ENCODE measurements at regions not wholly inside any gene's neighbourhood (a gene's known extent, or its start where the extent isn't known, plus 50 kb on each side); places are given as distances from the start of the nearest gene placed in this dataset.

DNA sequence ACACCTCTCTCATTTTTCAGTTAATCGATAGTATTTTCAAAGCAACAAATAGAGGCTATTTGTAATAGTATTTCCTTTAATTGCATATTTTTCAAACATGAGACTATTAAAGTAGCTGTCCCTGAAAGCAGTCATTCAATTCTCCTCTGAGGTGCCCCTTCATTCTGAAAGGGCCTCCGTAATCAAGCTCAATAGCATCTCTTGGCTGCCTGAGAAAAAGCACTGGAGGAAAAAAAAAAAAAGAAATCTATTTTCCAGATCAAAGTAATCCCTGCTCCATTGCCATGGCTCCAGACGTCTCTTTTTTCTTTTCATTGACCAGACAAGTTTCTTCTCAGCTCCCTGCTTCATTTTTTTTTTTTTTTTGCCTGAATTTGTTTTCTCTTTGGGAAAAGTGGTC is 154.5 kb upstream of the BLID start:
- Histone ChIP-seq H3K4me3 (ENCODE audit: low read length in 2 of 2) (no peak overlapping the region), H3K36me3 (ENCODE audit: control insufficient read depth in 2 of 2, insufficient read depth in 2 of 2, low read length in 2 of 2) (no peaks in the 10 kb centered on the region), H3K9me3 (ENCODE audit: control insufficient read depth in 2 of 2, low read length in 2 of 2) (no peaks in the 10 kb centered on the region), H3K4me1 (ENCODE audit: control insufficient read depth in 2 of 2, insufficient read depth in 2 of 2, low read length in 2 of 2) (no peaks in the 10 kb centered on the region), H3K27ac (ENCODE audit: low read depth in 2 of 2, low read length in 2 of 2) (no peak overlapping the region), H3K9ac (ENCODE audit: low read depth in 1 of 2, low read length in 2 of 2) (no peak overlapping the region), H3K27me3 (ENCODE audit: control insufficient read depth in 2 of 2, insufficient read depth in 2 of 2, low read length in 2 of 2) (no peaks in the 10 kb centered on the region)

DNA sequence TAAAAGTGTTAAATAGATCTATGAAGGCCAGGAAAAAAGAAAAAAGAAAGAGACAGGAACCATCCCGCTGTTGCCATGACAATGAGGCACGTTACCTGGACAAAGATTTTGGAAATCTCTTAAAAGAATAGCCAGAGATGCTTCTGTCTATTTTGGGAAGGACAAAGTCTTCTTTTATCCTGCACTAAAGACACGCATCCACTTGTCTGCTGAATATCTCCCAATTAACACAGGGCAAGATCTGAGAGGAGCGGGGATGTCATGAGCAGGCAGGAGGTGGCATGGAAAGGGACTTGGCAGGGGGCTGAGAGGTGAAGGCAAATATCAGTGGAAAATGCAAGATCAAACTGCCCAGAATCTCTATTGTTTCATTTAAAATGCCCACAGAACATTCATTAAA is 153.8 kb upstream of the BLID start:
- Histone ChIP-seq H3K36me3 (ENCODE audit: control insufficient read depth in 2 of 2, insufficient read depth in 2 of 2, low read length in 2 of 2) (no peaks in the 10 kb centered on the region), H3K9ac (ENCODE audit: low read depth in 1 of 2, low read length in 2 of 2) (no peak overlapping the region), H3K4me3 (ENCODE audit: low read length in 2 of 2) (no peak overlapping the region), H3K27me3 (ENCODE audit: control insufficient read depth in 2 of 2, insufficient read depth in 2 of 2, low read length in 2 of 2) (no peaks in the 10 kb centered on the region), H3K27ac (ENCODE audit: low read depth in 2 of 2, low read length in 2 of 2) (no peak overlapping the region), H3K4me1 (ENCODE audit: control insufficient read depth in 2 of 2, insufficient read depth in 2 of 2, low read length in 2 of 2) (no peaks in the 10 kb centered on the region), H3K9me3 (ENCODE audit: control insufficient read depth in 2 of 2, low read length in 2 of 2) (no peaks in the 10 kb centered on the region)

DNA sequence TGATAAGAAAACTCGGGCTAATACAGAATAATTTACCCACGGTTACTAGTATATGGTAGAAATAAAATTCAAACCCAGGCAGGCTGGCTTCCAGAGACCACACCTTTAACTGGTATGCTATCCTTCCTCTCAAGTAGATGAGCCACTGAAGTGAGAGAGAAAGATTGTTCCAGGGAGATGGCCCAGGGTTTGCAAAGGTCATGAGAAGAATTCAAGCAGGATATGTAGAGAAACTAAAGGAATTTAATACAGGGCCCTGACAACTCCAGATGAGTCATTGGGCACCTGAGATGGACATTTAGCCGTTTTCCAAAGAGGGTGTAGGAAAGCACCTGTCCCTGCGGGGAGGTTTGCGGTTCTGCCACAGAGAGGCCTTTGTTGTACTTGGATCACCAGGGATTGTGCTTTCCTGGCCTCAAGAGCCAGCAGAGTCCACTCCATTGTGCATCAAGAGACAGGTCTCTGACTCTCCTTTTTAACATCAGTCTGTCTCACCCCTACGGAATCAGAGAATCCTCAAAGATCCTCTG is 152.7 kb upstream of the BLID start:
- Histone ChIP-seq H3K27me3 (ENCODE audit: control insufficient read depth in 2 of 2, insufficient read depth in 2 of 2, low read length in 2 of 2) (no peaks in the 10 kb centered on the region), H3K9ac (ENCODE audit: low read depth in 1 of 2, low read length in 2 of 2) (no peak overlapping the region), H3K9me3 (ENCODE audit: control insufficient read depth in 2 of 2, low read length in 2 of 2) (no peaks in the 10 kb centered on the region), H3K27ac (ENCODE audit: low read depth in 2 of 2, low read length in 2 of 2) (no peak overlapping the region), H3K36me3 (ENCODE audit: control insufficient read depth in 2 of 2, insufficient read depth in 2 of 2, low read length in 2 of 2) (no peaks in the 10 kb centered on the region), H3K4me3 (ENCODE audit: low read length in 2 of 2) (no peak overlapping the region), H3K4me1 (ENCODE audit: control insufficient read depth in 2 of 2, insufficient read depth in 2 of 2, low read length in 2 of 2) (no peaks in the 10 kb centered on the region)

DNA sequence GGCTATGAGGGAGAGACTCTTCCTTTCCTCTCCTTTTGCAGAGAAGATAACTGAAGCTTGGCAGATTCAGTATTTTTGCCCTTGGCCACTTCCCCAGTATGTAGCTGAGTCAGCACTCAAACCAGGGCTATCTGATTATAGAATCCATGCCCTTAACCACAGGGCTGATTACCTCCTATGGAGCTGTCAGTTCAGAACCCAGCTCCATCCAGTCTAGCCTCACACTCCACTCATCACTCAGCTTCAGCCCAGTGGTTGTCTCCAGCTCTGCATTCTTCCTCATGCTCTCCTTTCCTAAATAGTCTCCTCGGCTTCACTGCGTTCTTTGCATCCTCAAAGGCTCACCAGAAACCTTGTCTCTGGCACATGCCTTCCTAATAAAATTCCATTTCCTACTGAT is 151.6 kb upstream of the BLID start:
- no peaks in the 10 kb centered on the region for H3K36me3 ChIP-seq (ENCODE audit: control insufficient read depth in 2 of 2, insufficient read depth in 2 of 2, low read length in 2 of 2)
- H3K4me3 ChIP-seq (ENCODE audit: low read length in 2 of 2) = no peak overlapping the region
- H3K4me1 ChIP-seq (ENCODE audit: control insufficient read depth in 2 of 2, insufficient read depth in 2 of 2, low read length in 2 of 2) = no peaks in the 10 kb centered on the region
- no peaks in the 10 kb centered on the region for H3K9me3 ChIP-seq (ENCODE audit: control insufficient read depth in 2 of 2, low read length in 2 of 2)
- H3K9ac ChIP-seq (ENCODE audit: low read depth in 1 of 2, low read length in 2 of 2) = no peak overlapping the region
- H3K27ac ChIP-seq (ENCODE audit: low read depth in 2 of 2, low read length in 2 of 2) = no peak overlapping the region
- no peaks in the 10 kb centered on the region for H3K27me3 ChIP-seq (ENCODE audit: control insufficient read depth in 2 of 2, insufficient read depth in 2 of 2, low read length in 2 of 2)

DNA sequence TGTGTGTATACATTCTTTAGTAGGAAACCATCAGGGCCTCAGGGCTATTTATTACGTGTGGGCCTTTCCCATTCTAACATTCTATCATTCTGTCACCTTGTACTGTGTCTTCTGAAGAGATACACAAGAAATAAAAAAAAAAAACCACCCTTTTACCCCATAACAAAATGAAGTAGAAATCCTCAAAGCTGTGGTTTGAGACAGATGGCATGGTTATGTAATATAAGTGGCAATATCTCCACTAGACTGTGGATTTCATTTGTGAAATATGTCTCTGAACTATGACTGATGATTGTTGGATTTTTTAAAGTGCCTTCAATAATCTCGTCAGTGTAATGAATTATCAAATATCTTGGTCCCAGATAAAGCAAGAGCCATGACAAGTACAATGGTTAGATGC is 150.0 kb upstream of the BLID start:
- Histone ChIP-seq H3K36me3 (ENCODE audit: control insufficient read depth in 2 of 2, insufficient read depth in 2 of 2, low read length in 2 of 2) (no peaks in the 10 kb centered on the region), H3K4me1 (ENCODE audit: control insufficient read depth in 2 of 2, insufficient read depth in 2 of 2, low read length in 2 of 2) (no peaks in the 10 kb centered on the region), H3K4me3 (ENCODE audit: low read length in 2 of 2) (no peak overlapping the region), H3K27ac (ENCODE audit: low read depth in 2 of 2, low read length in 2 of 2) (no peak overlapping the region), H3K9me3 (ENCODE audit: control insufficient read depth in 2 of 2, low read length in 2 of 2) (no peaks in the 10 kb centered on the region), H3K9ac (ENCODE audit: low read depth in 1 of 2, low read length in 2 of 2) (no peak overlapping the region), H3K27me3 (ENCODE audit: control insufficient read depth in 2 of 2, insufficient read depth in 2 of 2, low read length in 2 of 2) (no peaks in the 10 kb centered on the region)

DNA sequence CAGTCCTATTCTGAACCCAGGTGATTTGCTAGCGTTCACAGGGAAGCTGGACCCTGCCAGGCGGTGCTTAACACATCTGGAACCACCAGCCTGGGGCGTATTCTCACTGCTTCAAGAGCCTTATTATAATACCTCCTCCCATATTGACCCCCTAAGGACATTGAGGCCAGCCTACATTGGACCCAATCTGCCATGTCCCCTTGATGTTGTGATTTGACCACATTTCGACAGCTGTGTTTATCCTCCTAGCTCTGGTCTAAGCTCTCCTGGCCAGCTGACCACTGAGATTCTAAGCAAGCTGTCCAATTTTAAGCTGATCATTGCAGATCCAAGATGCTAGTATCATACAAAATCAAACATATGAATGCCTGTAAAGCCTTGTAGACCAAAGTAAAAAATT is 148.1 kb upstream of the BLID start:
- H3K27me3 ChIP-seq (ENCODE audit: control insufficient read depth in 2 of 2, insufficient read depth in 2 of 2, low read length in 2 of 2) = no peaks in the 10 kb centered on the region
- H3K9me3 ChIP-seq (ENCODE audit: control insufficient read depth in 2 of 2, low read length in 2 of 2) = no peaks in the 10 kb centered on the region
- H3K4me1 ChIP-seq (ENCODE audit: control insufficient read depth in 2 of 2, insufficient read depth in 2 of 2, low read length in 2 of 2) = no peaks in the 10 kb centered on the region
- no peaks in the 10 kb centered on the region for H3K36me3 ChIP-seq (ENCODE audit: control insufficient read depth in 2 of 2, insufficient read depth in 2 of 2, low read length in 2 of 2)
- H3K9ac ChIP-seq (ENCODE audit: low read depth in 1 of 2, low read length in 2 of 2) = no peak overlapping the region
- H3K27ac ChIP-seq (ENCODE audit: low read depth in 2 of 2, low read length in 2 of 2) = no peak overlapping the region
- H3K4me3 ChIP-seq (ENCODE audit: low read length in 2 of 2) = no peak overlapping the region

DNA sequence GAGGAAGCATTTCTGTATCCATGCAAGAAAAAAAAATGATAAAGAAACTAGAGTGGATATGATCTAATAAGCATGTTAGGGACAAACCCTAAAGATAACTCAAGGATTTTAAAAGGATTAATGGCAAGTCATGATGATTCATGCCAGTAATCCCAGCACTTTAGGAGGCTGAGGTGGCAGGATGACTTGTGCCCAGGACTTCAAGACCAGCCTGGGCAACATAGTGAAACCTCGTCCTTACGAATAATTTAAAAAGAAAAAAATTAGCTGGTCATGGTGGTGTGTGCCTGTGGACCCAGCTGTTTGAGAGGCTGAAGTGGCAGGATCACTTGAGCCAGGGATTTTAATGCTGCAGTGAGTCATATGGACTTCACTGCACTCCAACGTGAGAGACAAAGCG is 145.5 kb upstream of the BLID start:
- H3K4me1 ChIP-seq (ENCODE audit: control insufficient read depth in 2 of 2, insufficient read depth in 2 of 2, low read length in 2 of 2) = no peaks in the 10 kb centered on the region
- H3K9me3 ChIP-seq (ENCODE audit: control insufficient read depth in 2 of 2, low read length in 2 of 2) = no peaks in the 10 kb centered on the region
- no peaks in the 10 kb centered on the region for H3K36me3 ChIP-seq (ENCODE audit: control insufficient read depth in 2 of 2, insufficient read depth in 2 of 2, low read length in 2 of 2)
- no peak overlapping the region for H3K27ac ChIP-seq (ENCODE audit: low read depth in 2 of 2, low read length in 2 of 2)
- H3K9ac ChIP-seq (ENCODE audit: low read depth in 1 of 2, low read length in 2 of 2) = no peak overlapping the region
- no peaks in the 10 kb centered on the region for H3K27me3 ChIP-seq (ENCODE audit: control insufficient read depth in 2 of 2, insufficient read depth in 2 of 2, low read length in 2 of 2)
- H3K4me3 ChIP-seq (ENCODE audit: low read length in 2 of 2) = no peak overlapping the region

DNA sequence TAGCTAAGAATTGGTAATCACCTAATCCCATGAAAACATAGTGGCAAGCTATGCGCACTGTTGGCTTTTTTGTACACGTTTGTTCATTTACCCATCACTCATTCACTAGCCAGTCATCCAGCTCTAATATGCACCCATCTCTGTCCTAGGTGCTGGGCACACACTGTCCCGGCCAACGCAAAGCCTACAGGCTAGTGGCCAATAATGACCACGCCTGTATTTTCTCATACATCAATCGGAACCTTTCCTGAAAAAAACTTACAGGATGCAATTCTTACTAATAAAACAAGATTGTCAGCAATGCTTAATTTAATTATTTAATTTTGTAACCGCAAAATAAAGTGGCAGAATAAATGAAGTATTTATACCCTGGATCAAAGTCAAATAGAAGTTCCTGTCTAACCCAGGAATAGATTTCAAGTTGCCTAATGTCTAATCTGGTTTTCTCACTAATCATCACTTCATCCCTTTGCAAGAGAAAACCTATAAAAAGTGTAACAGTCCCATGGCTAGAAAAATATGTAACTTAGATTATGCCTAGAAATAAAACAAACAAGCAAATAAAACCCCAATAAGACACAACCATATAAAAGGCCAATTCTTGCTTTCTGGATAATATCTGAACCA is 143.3 kb upstream of the BLID start:
- H3K27ac ChIP-seq (ENCODE audit: low read depth in 2 of 2, low read length in 2 of 2) = no peak overlapping the region
- no peaks in the 10 kb centered on the region for H3K27me3 ChIP-seq (ENCODE audit: control insufficient read depth in 2 of 2, insufficient read depth in 2 of 2, low read length in 2 of 2)
- H3K36me3 ChIP-seq (ENCODE audit: control insufficient read depth in 2 of 2, insufficient read depth in 2 of 2, low read length in 2 of 2) = no peaks in the 10 kb centered on the region
- H3K9me3 ChIP-seq (ENCODE audit: control insufficient read depth in 2 of 2, low read length in 2 of 2) = no peaks in the 10 kb centered on the region
- H3K4me3 ChIP-seq (ENCODE audit: low read length in 2 of 2) = no peak overlapping the region
- H3K9ac ChIP-seq (ENCODE audit: low read depth in 1 of 2, low read length in 2 of 2) = no peak overlapping the region
- no peaks in the 10 kb centered on the region for H3K4me1 ChIP-seq (ENCODE audit: control insufficient read depth in 2 of 2, insufficient read depth in 2 of 2, low read length in 2 of 2)

DNA sequence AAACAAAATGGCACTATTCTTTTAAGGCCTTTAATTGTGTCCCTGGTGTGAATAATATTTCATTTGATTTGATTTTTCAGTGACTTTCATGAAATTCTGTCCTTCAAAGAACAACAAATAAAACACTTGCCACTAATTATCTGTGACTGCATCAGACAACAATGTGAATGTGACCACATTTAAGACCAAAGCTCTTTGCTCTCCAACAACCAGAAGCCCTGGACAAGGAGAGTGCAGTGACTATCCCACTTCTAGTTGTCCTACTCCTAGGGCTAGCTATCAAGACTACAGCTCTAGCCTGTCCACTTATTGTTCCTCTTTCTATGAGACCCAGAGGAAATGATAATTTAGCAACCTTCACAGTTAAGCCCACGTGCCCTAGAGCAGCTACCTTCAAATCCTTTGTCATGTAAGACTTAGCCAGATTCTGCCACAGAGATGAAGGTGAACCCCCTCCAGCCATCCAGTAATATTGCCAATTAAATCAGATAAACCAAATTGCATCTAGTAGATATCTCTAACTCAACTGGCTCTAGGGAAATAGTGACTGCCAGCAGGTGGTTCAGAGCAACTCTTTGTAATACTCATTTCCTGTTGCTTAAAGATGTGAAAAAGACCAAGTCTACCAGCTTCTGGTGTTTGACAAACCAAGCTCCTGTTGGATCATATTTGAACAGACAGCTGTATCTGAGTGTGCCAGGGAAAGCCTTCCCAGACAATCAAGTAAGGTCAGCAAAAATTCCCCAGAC is 142.6 kb upstream of the BLID start:
- Histone ChIP-seq H3K4me3 (ENCODE audit: low read length in 2 of 2) (no peak overlapping the region), H3K4me1 (ENCODE audit: control insufficient read depth in 2 of 2, insufficient read depth in 2 of 2, low read length in 2 of 2) (no peaks in the 10 kb centered on the region), H3K9me3 (ENCODE audit: control insufficient read depth in 2 of 2, low read length in 2 of 2) (no peaks in the 10 kb centered on the region), H3K27me3 (ENCODE audit: control insufficient read depth in 2 of 2, insufficient read depth in 2 of 2, low read length in 2 of 2) (no peaks in the 10 kb centered on the region), H3K36me3 (ENCODE audit: control insufficient read depth in 2 of 2, insufficient read depth in 2 of 2, low read length in 2 of 2) (no peaks in the 10 kb centered on the region), H3K9ac (ENCODE audit: low read depth in 1 of 2, low read length in 2 of 2) (no peak overlapping the region), H3K27ac (ENCODE audit: low read depth in 2 of 2, low read length in 2 of 2) (no peak overlapping the region)

DNA sequence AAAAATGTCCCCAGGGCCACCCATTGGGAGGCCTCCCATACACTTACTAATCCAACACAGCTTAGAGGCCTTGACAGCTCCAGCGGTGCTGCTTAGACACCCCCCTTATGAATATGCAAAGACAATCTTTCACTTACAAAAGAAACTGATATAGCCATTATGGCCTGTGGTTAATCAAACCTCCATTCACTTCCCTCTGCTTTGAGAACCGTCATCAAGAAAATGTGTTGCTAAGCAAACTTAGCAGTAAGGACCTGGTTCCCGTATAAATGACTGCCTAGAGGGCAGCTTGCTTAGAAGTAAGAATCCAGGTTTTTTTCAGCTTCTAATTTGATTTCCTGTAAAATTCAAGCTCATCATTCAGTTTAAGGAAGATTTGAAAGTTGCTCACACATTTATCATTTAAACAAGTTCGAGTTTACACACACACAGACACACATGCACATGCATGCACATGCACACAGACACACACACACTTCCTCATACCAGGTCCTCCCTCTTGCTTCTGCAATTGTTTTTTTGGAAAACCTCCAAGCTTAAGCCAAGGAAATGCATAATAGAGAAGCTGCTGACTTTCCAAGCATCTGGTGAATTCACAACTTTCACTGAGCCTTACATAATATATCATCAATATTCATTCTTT is 137.7 kb upstream of the BLID start:
- H3K9ac ChIP-seq (ENCODE audit: low read depth in 1 of 2, low read length in 2 of 2) = no peak overlapping the region
- no peak overlapping the region for H3K4me3 ChIP-seq (ENCODE audit: low read length in 2 of 2)
- H3K27ac ChIP-seq (ENCODE audit: low read depth in 2 of 2, low read length in 2 of 2) = no peak overlapping the region
- H3K36me3 ChIP-seq (ENCODE audit: control insufficient read depth in 2 of 2, insufficient read depth in 2 of 2, low read length in 2 of 2) = no peaks in the 10 kb centered on the region
- H3K9me3 ChIP-seq (ENCODE audit: control insufficient read depth in 2 of 2, low read length in 2 of 2) = no peaks in the 10 kb centered on the region
- H3K4me1 ChIP-seq (ENCODE audit: control insufficient read depth in 2 of 2, insufficient read depth in 2 of 2, low read length in 2 of 2) = no peaks in the 10 kb centered on the region
- no peaks in the 10 kb centered on the region for H3K27me3 ChIP-seq (ENCODE audit: control insufficient read depth in 2 of 2, insufficient read depth in 2 of 2, low read length in 2 of 2)

Data from mucosa of rectum (tissue), 2 donors.